Sigmoid colon (tissue), 3 donors: ENCODE measurements at regions not wholly inside any gene's neighbourhood (a gene's known extent, or its start where the extent isn't known, plus 50 kb on each side); places are given as distances from the start of the nearest gene placed in this dataset.

Experiments used
- CTCF ChIP-seq, 4 experiments: fragments of 450-650 bp in 3 of 4; fragments of 200-600 bp in 1 of 4; IDR thresholded peaks; one replicate each; pipeline ENCODE4 v1.5.1; 2016 to 2019; ENCODE audit warnings: antibody characterized with exemption in 4 of 4, mild to moderate bottlenecking in 3 of 4, moderate library complexity in 2 of 4
- POLR2A ChIP-seq, 2 donors: fragments of 450-650 bp; IDR thresholded peaks; one replicate each; pipeline ENCODE4 v1.6.1; 2016; ENCODE audit warnings: antibody characterized with exemption in 2 of 2, mild to moderate bottlenecking in 2 of 2, moderate library complexity in 2 of 2

GRCh38 chr6:74979065-74979766 lies 226.6 kb downstream of the COL12A1 start:
- TF ChIP-seq CTCF (IDR thresholded peaks at IDR 0.05) (no peak), POLR2A (IDR thresholded peaks at IDR 0.05) (no peak)
